ENCODE measurements at regions not wholly inside any gene's neighbourhood (a gene's known extent, or its start where the extent isn't known, plus 50 kb on each side); places are given as distances from the start of the nearest gene placed in this dataset.

DNA sequence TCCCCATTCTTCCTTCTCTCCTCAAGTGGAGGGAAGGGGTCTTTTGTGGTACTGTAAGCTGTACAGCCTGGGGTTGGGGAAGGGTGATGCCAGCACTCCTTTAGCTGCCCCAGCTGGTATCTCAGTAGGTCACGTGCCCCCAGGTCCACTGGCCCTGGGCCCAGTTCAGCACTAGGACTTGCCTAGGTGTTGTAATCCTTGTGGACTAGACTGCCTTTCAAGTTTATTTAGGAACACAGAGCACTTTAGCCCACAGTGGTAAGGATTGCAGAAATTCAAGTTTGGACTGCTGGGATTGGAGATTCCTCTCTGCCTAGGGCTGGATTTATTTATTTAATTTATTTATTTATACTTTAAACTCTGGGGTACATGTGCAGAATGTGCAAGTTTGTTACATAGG is 569.6 kb downstream of the AACS start:
- TF ChIP-seq POLR2AphosphoS5 (IDR thresholded peaks at IDR 0.05; ENCODE audit: low read depth): no peak
- TF ChIP-seq CTCF (conservative IDR thresholded peaks at IDR 0.05; ENCODE audit: low read depth in 2 of 2): no peak
- TF ChIP-seq CREB1 (CRISPR knock-in tag; IDR thresholded peaks at IDR 0.05; ENCODE audit: low read depth): no peak
- TF ChIP-seq REST (IDR thresholded peaks at IDR 0.05; ENCODE audit: unreplicated experiment): no peak
- no peak for TF ChIP-seq EZH2 (IDR thresholded peaks at IDR 0.05; ENCODE audit: low read depth, unreplicated experiment)
- no peak for TF ChIP-seq EZH2phosphoT487 (IDR thresholded peaks at IDR 0.05; ENCODE audit: unreplicated experiment)
- TF ChIP-seq ZNF331 (CRISPR knock-in tag; IDR thresholded peaks at IDR 0.05; ENCODE audit: low read depth): no peak
- TF ChIP-seq NANOG (IDR thresholded peaks at IDR 0.05; ENCODE audit: borderline replicate concordance): no peak
- no peak for TF ChIP-seq ZNF114 (CRISPR knock-in tag; IDR thresholded peaks at IDR 0.05)
- TF ChIP-seq JUNB (IDR thresholded peaks at IDR 0.05; ENCODE audit: unreplicated experiment): no peak
- TF ChIP-seq ETS1 (IDR thresholded peaks at IDR 0.05): no peak
